BLaER1 (cell line): ENCODE measurements at regions not wholly inside any gene's neighbourhood (a gene's known extent, or its start where the extent isn't known, plus 50 kb on each side); places are given as distances from the start of the nearest gene placed in this dataset.

ENCODE experiments used
- H3K27ac ChIP-seq: shearing (Covaris generic); formaldehyde crosslinking; 2 replicates; pipeline ENCODE4 v1.8.1; 2022
- H3K27me3 ChIP-seq: shearing (Covaris generic); formaldehyde crosslinking; 2 replicates; pipeline ENCODE4 v1.8.1; 2022
- H3K36me3 ChIP-seq: shearing (Covaris generic); formaldehyde crosslinking; 2 replicates; pipeline ENCODE4 v1.8.1; 2022
- H3K4me1 ChIP-seq: shearing (Covaris generic); formaldehyde crosslinking; 2 replicates; pipeline ENCODE4 v1.8.1; 2022
- H3K4me2 ChIP-seq: shearing (Covaris generic); formaldehyde crosslinking; 2 replicates; pipeline ENCODE4 v1.8.1; 2022
- H3K4me3 ChIP-seq: shearing (Covaris generic); formaldehyde crosslinking; 2 replicates; pipeline ENCODE4 v1.8.1; 2022
- H3K9ac ChIP-seq: shearing (Covaris generic); formaldehyde crosslinking; 2 replicates; pipeline ENCODE4 v1.8.1; 2022
- H3K9me3 ChIP-seq: shearing (Covaris generic); formaldehyde crosslinking; 2 replicates; pipeline ENCODE4 v1.8.1; 2022
- H4K20me1 ChIP-seq: shearing (Covaris generic); formaldehyde crosslinking; 2 replicates; pipeline ENCODE4 v1.8.1; 2022
- Cebpa-rat ChIP-seq: shearing (Covaris generic); IDR thresholded peaks from 2 replicates; pipeline ENCODE4 v1.8.1; 2022

DNA sequence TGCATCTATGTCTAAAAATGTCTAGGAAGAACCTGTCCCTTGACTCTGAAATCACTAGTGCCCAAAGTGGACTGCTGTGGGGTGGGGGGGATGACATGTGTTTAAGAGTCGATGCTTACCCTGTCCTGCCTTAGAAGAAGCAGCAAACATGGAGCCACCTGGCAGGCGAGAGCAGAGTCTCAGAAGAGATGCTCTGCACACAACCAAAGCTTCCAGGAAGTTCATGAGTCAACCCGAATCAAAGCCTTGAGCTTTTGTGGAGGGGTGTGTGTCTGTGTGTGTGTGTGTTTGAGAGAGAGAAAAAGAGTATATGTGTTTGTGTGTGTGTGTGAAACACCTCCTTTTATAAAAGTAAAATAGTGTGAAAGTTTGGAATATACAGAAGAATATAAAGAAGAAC is 269.9 kb downstream of the ALDH8A1 start:
- H3K4me2 ChIP-seq, result no peak overlapping the region
- TF ChIP-seq Cebpa-rat, result no peak

DNA sequence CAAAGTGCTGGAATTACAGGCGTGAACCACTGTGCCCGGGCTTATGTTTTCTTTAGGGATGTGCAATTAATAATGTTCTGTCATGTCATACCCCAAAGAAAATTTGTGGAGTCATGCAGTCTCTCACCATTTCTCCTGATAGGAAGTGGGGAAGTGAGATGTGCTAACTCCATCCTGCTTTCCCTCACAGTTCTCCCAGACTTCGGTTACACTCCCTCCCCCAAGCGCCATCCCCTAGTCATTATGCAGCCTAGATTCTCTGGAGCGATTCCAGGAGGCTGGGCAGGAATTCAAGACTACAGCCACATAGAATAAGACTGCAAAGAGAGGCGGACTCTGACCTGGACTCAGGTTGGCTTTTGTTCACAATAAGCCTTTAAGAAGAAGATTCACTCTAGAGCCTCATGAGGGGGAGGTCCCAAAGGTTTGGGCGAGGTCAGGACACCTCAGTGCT is 271.4 kb downstream of the ALDH8A1 start:
- TF ChIP-seq Cebpa-rat, result no peak
- Histone ChIP-seq H3K4me2 (no peak overlapping the region), H3K27ac (no peak overlapping the region), H4K20me1 (no peaks in the 10 kb centered on the region), H3K9me3 (no peaks in the 10 kb centered on the region), H3K27me3 (no peaks in the 10 kb centered on the region), H3K4me3 (no peak overlapping the region), H3K9ac (no peak overlapping the region), H3K4me1 (no peaks in the 10 kb centered on the region), H3K36me3 (no peaks in the 10 kb centered on the region)

More for the DNA sequence above, 269.9 kb downstream of the ALDH8A1 start:
- Histone ChIP-seq H3K36me3 (no peaks in the 10 kb centered on the region), H3K27ac (no peak overlapping the region), H3K4me1 (no peaks in the 10 kb centered on the region), H3K9me3 (no peaks in the 10 kb centered on the region), H3K9ac (no peak overlapping the region), H3K27me3 (no peaks in the 10 kb centered on the region), H4K20me1 (no peaks in the 10 kb centered on the region), H3K4me3 (no peak overlapping the region)

DNA sequence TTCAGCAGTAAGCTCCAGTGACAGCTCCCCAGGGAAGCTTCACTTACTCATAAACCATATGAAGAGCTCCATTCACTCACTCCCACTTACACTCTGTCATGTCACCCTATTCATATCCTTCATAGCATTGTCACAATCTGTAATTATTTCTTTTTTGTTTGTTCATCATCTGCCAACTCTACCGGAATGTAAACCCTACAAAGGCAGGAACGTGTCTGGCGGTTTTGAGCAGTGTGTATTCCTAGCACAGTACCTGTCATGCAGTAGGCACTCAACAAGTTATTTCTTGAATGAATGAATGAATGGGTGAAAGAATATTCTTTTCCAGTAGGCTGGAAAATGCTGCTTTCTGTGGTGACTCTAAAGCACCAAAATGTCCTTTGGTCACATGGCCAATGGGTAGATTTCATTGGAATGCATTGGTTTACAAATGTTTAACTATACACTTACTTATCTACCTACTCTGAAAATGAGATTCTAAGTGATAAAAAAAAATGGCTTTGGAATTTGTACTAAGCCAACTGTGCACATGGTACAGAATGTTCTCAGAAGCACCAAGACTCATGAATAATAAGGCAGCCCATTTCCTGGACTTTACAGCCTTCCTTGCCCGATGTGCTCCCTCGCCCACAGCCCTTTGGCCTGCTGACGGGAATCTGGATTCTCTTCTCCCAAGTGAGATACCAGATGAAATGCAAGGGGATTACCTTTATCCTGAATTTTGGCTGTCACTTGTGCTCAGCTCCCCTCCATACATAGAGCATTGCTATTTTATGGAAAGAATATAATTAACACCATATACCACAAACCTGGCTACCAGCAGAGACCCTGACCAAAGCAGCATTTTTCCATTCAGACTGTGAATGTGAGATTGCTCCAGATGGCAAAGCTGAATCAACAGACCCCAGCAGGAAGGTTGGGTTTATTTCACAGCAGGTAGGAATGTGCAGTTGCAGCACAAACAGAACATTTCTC is 273.3 kb downstream of the ALDH8A1 start:
- no peak overlapping the region for H3K27ac ChIP-seq

DNA sequence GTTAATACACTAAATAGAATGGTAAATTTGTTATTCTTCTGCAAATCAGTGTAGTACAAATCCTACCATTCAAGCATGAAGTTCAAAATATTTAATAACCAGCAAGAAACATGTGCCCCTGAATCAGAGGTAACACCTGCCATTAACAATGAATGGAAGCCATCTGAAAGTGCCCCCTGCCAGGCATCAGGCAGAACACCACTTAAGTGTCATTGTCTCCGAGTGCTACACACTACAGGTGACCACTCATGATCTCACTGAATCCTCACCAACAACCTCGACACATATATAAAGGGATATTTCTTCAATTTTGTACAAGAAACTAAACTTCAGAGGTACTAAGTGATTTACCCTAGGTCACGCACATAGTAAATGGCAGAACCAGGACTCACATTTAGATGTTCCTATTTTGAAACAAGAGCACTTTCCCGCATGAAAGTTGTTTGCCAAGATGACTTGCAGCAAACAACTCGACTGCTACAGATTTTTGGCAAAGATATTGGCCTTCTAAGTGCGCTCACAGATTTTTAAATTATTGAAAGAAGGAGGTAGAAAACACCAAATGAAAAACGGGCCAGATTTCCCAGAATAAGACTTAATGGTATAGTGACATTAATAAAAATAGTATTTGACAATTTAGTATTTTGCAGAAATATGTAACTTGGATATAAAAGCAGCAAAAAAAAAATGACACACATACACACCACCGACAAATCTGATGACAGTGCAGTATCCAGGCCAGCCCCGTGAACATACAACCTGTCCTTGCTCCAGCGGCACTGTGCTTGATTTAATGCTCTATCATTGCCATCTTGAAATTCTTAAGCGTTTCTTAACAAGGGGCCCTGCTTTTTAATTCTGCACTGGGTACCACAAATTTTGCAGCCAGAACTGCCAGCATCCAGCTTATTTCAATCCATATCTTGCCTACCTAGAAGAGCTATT is 274.5 kb downstream of the ALDH8A1 start:
- Histone ChIP-seq H3K9ac (no peak overlapping the region), H3K4me2 (no peak overlapping the region), H3K4me3 (no peak overlapping the region), H3K9me3 (no peaks in the 10 kb centered on the region), H3K4me1 (no peaks in the 10 kb centered on the region), H3K36me3 (no peaks in the 10 kb centered on the region), H4K20me1 (no peaks in the 10 kb centered on the region), H3K27ac (no peak overlapping the region), H3K27me3 (no peaks in the 10 kb centered on the region)
- TF ChIP-seq Cebpa-rat, result no peak

More for the DNA sequence above, 273.3 kb downstream of the ALDH8A1 start:
- no peaks in the 10 kb centered on the region for H3K4me1 ChIP-seq
- no peaks in the 10 kb centered on the region for H3K27me3 ChIP-seq
- no peak overlapping the region for H3K9ac ChIP-seq
- H3K4me3 ChIP-seq, result no peak overlapping the region
- H3K4me2 ChIP-seq, result no peak overlapping the region
- H4K20me1 ChIP-seq, result no peaks in the 10 kb centered on the region
- no peaks in the 10 kb centered on the region for H3K9me3 ChIP-seq
- no peaks in the 10 kb centered on the region for H3K36me3 ChIP-seq
- TF ChIP-seq Cebpa-rat, result no peak

DNA sequence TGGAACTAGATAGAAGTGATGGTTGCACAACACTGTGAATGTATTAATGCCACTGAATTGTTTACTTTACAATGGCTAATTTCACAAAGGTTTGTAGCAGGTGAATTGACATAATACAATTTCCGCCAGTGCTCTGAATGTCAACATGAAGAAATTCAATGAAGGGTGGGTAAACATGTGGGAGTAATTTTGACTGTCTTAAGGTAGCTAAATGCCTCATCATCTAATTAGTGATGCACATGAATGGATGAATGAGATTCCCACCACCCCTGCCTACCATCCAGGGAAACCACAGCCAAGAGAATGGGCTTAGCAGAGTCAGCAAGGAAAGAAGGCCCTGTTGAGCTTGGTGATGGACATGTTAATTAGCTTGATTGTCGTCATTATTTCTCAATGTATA is 275.3 kb downstream of the ALDH8A1 start:
- H3K9me3 ChIP-seq, result no peaks in the 10 kb centered on the region
- no peaks in the 10 kb centered on the region for H3K4me1 ChIP-seq
- no peak overlapping the region for H3K9ac ChIP-seq
- H3K36me3 ChIP-seq, result no peaks in the 10 kb centered on the region
- no peak for TF ChIP-seq Cebpa-rat
- H4K20me1 ChIP-seq, result no peaks in the 10 kb centered on the region
- no peak overlapping the region for H3K27ac ChIP-seq
- H3K4me3 ChIP-seq, result no peak overlapping the region
- no peaks in the 10 kb centered on the region for H3K27me3 ChIP-seq
- H3K4me2 ChIP-seq, result no peak overlapping the region

DNA sequence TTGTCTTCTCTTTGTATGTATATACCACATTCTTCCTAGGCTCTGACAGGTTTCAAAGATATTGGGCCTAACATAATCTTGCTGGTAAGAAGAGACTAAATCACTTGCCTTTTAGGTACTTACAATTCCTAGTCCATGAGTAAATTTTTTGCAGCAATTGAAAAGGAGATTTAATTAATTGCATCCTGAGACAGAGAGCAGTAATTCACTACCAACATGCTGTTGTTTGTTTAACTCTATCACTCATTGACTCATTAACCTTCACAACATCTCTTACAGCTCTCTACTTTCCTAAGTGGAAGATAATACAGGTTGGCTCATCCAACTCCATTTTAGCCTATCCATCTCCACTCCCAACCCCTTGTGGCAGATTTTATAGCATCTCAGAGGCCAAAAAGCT is 280.4 kb downstream of the ALDH8A1 start:
- Histone ChIP-seq H3K27ac (no peak overlapping the region), H3K9me3 (no peaks in the 10 kb centered on the region), H3K27me3 (no peaks in the 10 kb centered on the region), H3K4me2 (no peak overlapping the region), H4K20me1 (no peaks in the 10 kb centered on the region), H3K36me3 (no peaks in the 10 kb centered on the region), H3K4me1 (no peaks in the 10 kb centered on the region), H3K9ac (no peak overlapping the region), H3K4me3 (no peak overlapping the region)
- no peak for TF ChIP-seq Cebpa-rat

GRCh38 chr6:134667111-134667510 is 282.8 kb downstream of the ALDH8A1 start:
- Histone ChIP-seq H3K4me1 (peaks cover 6% of the 10 kb centered on the region), H3K27me3 (no peaks in the 10 kb centered on the region), H3K9ac (no peak overlapping the region), H4K20me1 (no peaks in the 10 kb centered on the region), H3K9me3 (no peaks in the 10 kb centered on the region), H3K27ac (no peak overlapping the region), H3K36me3 (no peaks in the 10 kb centered on the region), H3K4me3 (no peak overlapping the region), H3K4me2 (no peak overlapping the region)
- no peak for TF ChIP-seq Cebpa-rat

- no peaks in the 10 kb centered on the region for H3K27me3 ChIP-seq
- no peak overlapping the region for H3K27ac ChIP-seq
- peaks cover 9% of the 10 kb centered on the region for H3K4me1 ChIP-seq
- no peak for TF ChIP-seq Cebpa-rat
- no peak overlapping the region for H3K9ac ChIP-seq
- H3K9me3 ChIP-seq, result no peaks in the 10 kb centered on the region
- no peaks in the 10 kb centered on the region for H3K36me3 ChIP-seq
- H4K20me1 ChIP-seq, result no peaks in the 10 kb centered on the region
- H3K4me2 ChIP-seq, result no peak overlapping the region
- H3K4me3 ChIP-seq, result no peak overlapping the region
Observed at GRCh38 chr6:134666125-134666524, 283.8 kb downstream of the ALDH8A1 start.

- Histone ChIP-seq H3K9ac (no peak overlapping the region), H4K20me1 (no peaks in the 10 kb centered on the region), H3K27me3 (no peaks in the 10 kb centered on the region), H3K4me2 (no peak overlapping the region), H3K36me3 (no peaks in the 10 kb centered on the region), H3K27ac (no peak overlapping the region), H3K9me3 (no peaks in the 10 kb centered on the region), H3K4me1 (peaks cover 9% of the 10 kb centered on the region), H3K4me3 (no peak overlapping the region)
- no peak for TF ChIP-seq Cebpa-rat
Observed at GRCh38 chr6:134665029-134665723, 284.7 kb downstream of the ALDH8A1 start.
